Stimulated activated naive CD8-positive, alpha-beta T cell treated with anti-CD3 and anti-CD28 coated beads, Interleukin-15, Interleukin-2, amounts not matched to agents 100 U/mL and 50 U/mL, for 24 hours (primary cell): ENCODE measurements at regions not wholly inside any gene's neighbourhood (a gene's known extent, or its start where the extent isn't known, plus 50 kb on each side); places are given as distances from the start of the nearest gene placed in this dataset.

ENCODE experiments used
- ATAC-seq: fragments of 150-1000 bp; cut with Tn5 transposase; one replicate; pipeline ENCODE4 v1.10.0; 2021
- DNase-seq: peaks from one replicate; pipeline ENCODE4 v3.0.0; 2021

GRCh38 chr9:134214386-134214765 is 50.0 kb upstream of the RNU6ATAC start:
- no peak for ATAC-seq
- peak; percentile 14 for DNase-seq

- DNase-seq (no peak), ATAC-seq (no peak)
These were observed 50.5 kb upstream of the RNU6ATAC start for GRCh38 chr9:134214766-134215419.

GRCh38 chr9:134215420-134215698 is 51.0 kb upstream of the RNU6ATAC start:
- no peak for ATAC-seq
- no peak for DNase-seq

- ATAC-seq: no peak
- DNase-seq: no peak
These were observed 51.5 kb upstream of the RNU6ATAC start for GRCh38 chr9:134215699-134216448.

GRCh38 chr9:134216449-134216951 is 52.1 kb upstream of the RNU6ATAC start:
- ATAC-seq (no peak), DNase-seq (no peak)

GRCh38 chr9:134216961-134217360 is 52.6 kb upstream of the RNU6ATAC start:
- ATAC-seq: no peak

GRCh38 chr9:134217431-134218210 is 53.3 kb upstream of the RNU6ATAC start:
- peak; percentile 28 for ATAC-seq
- no peak for DNase-seq

More at GRCh38 chr9:134216961-134217360, 52.6 kb upstream of the RNU6ATAC start:
- no peak for DNase-seq

- DNase-seq: no peak
- no peak for ATAC-seq
These were observed 53.9 kb upstream of the RNU6ATAC start for GRCh38 chr9:134218230-134218629.

GRCh38 chr9:134219646-134220060 is 55.3 kb upstream of the RNU6ATAC start:
- DNase-seq (no peak), ATAC-seq (no peak)

- no peak for ATAC-seq
These were observed 55.9 kb upstream of the RNU6ATAC start for GRCh38 chr9:134220311-134220710.

GRCh38 chr9:134221273-134222017 is 57.1 kb upstream of the RNU6ATAC start:
- DNase-seq (no peak), ATAC-seq (no peak)

More at GRCh38 chr9:134220311-134220710, 55.9 kb upstream of the RNU6ATAC start:
- no peak for DNase-seq

- no peak for ATAC-seq
- no peak for DNase-seq
These were observed 57.7 kb upstream of the RNU6ATAC start for GRCh38 chr9:134222018-134222573.

- ATAC-seq: no peak
- DNase-seq: no peak
These were observed 58.7 kb upstream of the RNU6ATAC start for GRCh38 chr9:134223091-134223490.

GRCh38 chr9:134223591-134224122 is 59.3 kb upstream of the RNU6ATAC start:
- no peak for DNase-seq
- no peak for ATAC-seq

GRCh38 chr9:134224127-134224526 is 59.8 kb upstream of the RNU6ATAC start:
- ATAC-seq (no peak), DNase-seq (no peak)

GRCh38 chr9:134224567-134225093 is 60.3 kb upstream of the RNU6ATAC start:
- DNase-seq (no peak), ATAC-seq (no peak)

GRCh38 chr9:134225186-134225585 is 60.8 kb upstream of the RNU6ATAC start:
- no peak for DNase-seq
- ATAC-seq: no peak

GRCh38 chr9:134225816-134226215 is 61.5 kb upstream of the RNU6ATAC start:
- DNase-seq: no peak
- ATAC-seq: no peak

- ATAC-seq (no peak), DNase-seq (no peak)
These were observed 62.0 kb upstream of the RNU6ATAC start for GRCh38 chr9:134226221-134226930.
